WTC11 (cell line): ENCODE measurements at regions not wholly inside any gene's neighbourhood (a gene's known extent, or its start where the extent isn't known, plus 50 kb on each side); places are given as distances from the start of the nearest gene placed in this dataset.

Experiments used
- ATAC-seq: fragments of 200-7000 bp; cut with Tn5 transposase; 2 replicates; pipeline ENCODE4 v1.10.0; 2021; ENCODE audit warnings: mild to moderate bottlenecking, moderate library complexity
- CTCF ChIA-PET: fragments of 300-600 bp; sonication (Branson Sonifier 250); formaldehyde crosslinking; loops from one replicate; lab custom pipeline; 2021; ENCODE audit warnings: antibody characterized with exemption; lab: Charles Lee
- POLR2A ChIA-PET: fragments of 350-600 bp; sonication (Branson Sonifier 250); formaldehyde crosslinking; loops from one replicate; lab custom pipeline; 2021; ENCODE audit warnings: antibody characterized with exemption; lab: Charles Lee
- DNase-seq: peaks from one replicate; pipeline ENCODE4 v3.0.0; 2021; ENCODE audit warnings: low spot score
- H3K27ac Mint-ChIP-seq: 2 replicates; pipeline ENCODE4 v1.8.0; 2021; ENCODE audit warnings: mixed read lengths
- H3K27me3 Mint-ChIP-seq: 2 replicates; pipeline ENCODE4 v1.8.0; 2021; ENCODE audit warnings: low read depth, mild to moderate bottlenecking, moderate library complexity, mixed read lengths
- H3K36me3 Mint-ChIP-seq: 2 replicates; pipeline ENCODE4 v1.8.0; 2021; ENCODE audit warnings: mixed read lengths
- H3K4me1 Mint-ChIP-seq: 2 replicates; pipeline ENCODE4 v1.8.0; 2022; ENCODE audit warnings: mixed read lengths
- H3K4me3 Mint-ChIP-seq: 2 replicates; pipeline ENCODE4 v1.8.0; 2021; ENCODE audit warnings: mild to moderate bottlenecking, moderate library complexity, mixed read lengths
- H3K9me3 Mint-ChIP-seq: 2 replicates; pipeline ENCODE4 v1.8.0; 2021; ENCODE audit warnings: mixed read lengths
- ATF1 ChIP-seq: sonication (generic); formaldehyde crosslinking; IDR thresholded peaks from 2 replicates; pipeline ENCODE4 v1.8.1; 2023; ENCODE audit warnings: mild to moderate bottlenecking, moderate library complexity, missing genetic modification reagents
- ELF4 ChIP-seq: sonication (generic); formaldehyde crosslinking; IDR thresholded peaks from 2 replicates; pipeline ENCODE4 v1.8.1; 2022; ENCODE audit warnings: low read depth, mild to moderate bottlenecking, moderate library complexity, missing genetic modification reagents
- ESRRA ChIP-seq: sonication (generic); formaldehyde crosslinking; IDR thresholded peaks from 2 replicates; pipeline ENCODE4 v1.8.1; 2022; ENCODE audit warnings: mild to moderate bottlenecking, missing genetic modification reagents, borderline replicate concordance
- FOXK1 ChIP-seq: sonication (generic); formaldehyde crosslinking; IDR thresholded peaks from 2 replicates; pipeline ENCODE4 v1.8.0; 2022; ENCODE audit warnings: mild to moderate bottlenecking, moderate library complexity, missing genetic modification reagents
- HMGA2 ChIP-seq: fragments of 250-450 bp; sonication (Bioruptor Pico); IDR thresholded peaks from 2 replicates; pipeline ENCODE4 v1.4.0; 2021; ENCODE audit warnings: mild to moderate bottlenecking, moderate library complexity
- IRF2 ChIP-seq: sonication (generic); formaldehyde crosslinking; IDR thresholded peaks from 2 replicates; pipeline ENCODE4 v1.8.0; 2022; ENCODE audit warnings: low read depth, missing genetic modification reagents, borderline replicate concordance
- JAZF1 ChIP-seq: fragments of 250-450 bp; sonication (Bioruptor Pico); IDR thresholded peaks from 2 replicates; pipeline ENCODE4 v1.9.0; 2021; ENCODE audit warnings: moderate library complexity, mild to moderate bottlenecking, inconsistent platforms
- JUN ChIP-seq: sonication (generic); formaldehyde crosslinking; IDR thresholded peaks from 2 replicates; pipeline ENCODE4 v1.8.0; 2023; ENCODE audit warnings: mild to moderate bottlenecking, missing genetic modification reagents
- MYBL2 ChIP-seq: sonication (generic); formaldehyde crosslinking; IDR thresholded peaks from 2 replicates; pipeline ENCODE4 v1.8.1; 2023; ENCODE audit warnings: mild to moderate bottlenecking, moderate library complexity, missing genetic modification reagents
- NFE2L1 ChIP-seq: sonication (generic); formaldehyde crosslinking; IDR thresholded peaks from 2 replicates; pipeline ENCODE4 v1.8.1; 2023; ENCODE audit warnings: missing genetic modification reagents
- NR2C2 ChIP-seq: sonication (generic); formaldehyde crosslinking; IDR thresholded peaks from 2 replicates; pipeline ENCODE4 v1.8.0; 2022; ENCODE audit warnings: mild to moderate bottlenecking, missing genetic modification reagents
- RORB ChIP-seq: fragments of 250-450 bp; sonication (Bioruptor Pico); IDR thresholded peaks from 2 replicates; pipeline ENCODE4 v1.9.0; 2021; ENCODE audit warnings: mild to moderate bottlenecking
- TP53 ChIP-seq: sonication (generic); formaldehyde crosslinking; IDR thresholded peaks from 2 replicates; pipeline ENCODE4 v1.8.1; 2023; ENCODE audit warnings: mild to moderate bottlenecking, missing genetic modification reagents
- ZNF219 ChIP-seq: sonication (generic); formaldehyde crosslinking; IDR thresholded peaks from 2 replicates; pipeline ENCODE4 v1.8.0; 2023; ENCODE audit warnings: missing genetic modification reagents, mild to moderate bottlenecking, borderline replicate concordance
- TF ChIP-seq, protein P1 (sequence below): fragments of 250-450 bp; sonication (Bioruptor Pico); IDR thresholded peaks from 2 replicates; pipeline ENCODE4 v1.9.0; 2021; ENCODE audit warnings: mild to moderate bottlenecking, borderline replicate concordance
- TF ChIP-seq, protein P2 (sequence below): sonication (generic); formaldehyde crosslinking; IDR thresholded peaks from 2 replicates; pipeline ENCODE4 v1.8.1; 2023; ENCODE audit warnings: mild to moderate bottlenecking, moderate library complexity, missing genetic modification reagents
- TF ChIP-seq, protein P3 (sequence below): sonication (generic); formaldehyde crosslinking; IDR thresholded peaks from 2 replicates; pipeline ENCODE4 v1.8.1; 2022; ENCODE audit warnings: low read depth, missing genetic modification reagents, borderline replicate concordance
- TF ChIP-seq, protein P4 (sequence below): sonication (generic); formaldehyde crosslinking; IDR thresholded peaks from 2 replicates; pipeline ENCODE4 v1.8.1; 2022; ENCODE audit warnings: low read depth, mild to moderate bottlenecking, moderate library complexity, missing genetic modification reagents, borderline replicate concordance
- TF ChIP-seq, protein P5 (sequence below): fragments of 250-450 bp; sonication (Bioruptor Pico); IDR thresholded peaks from 2 replicates; pipeline ENCODE4 v1.9.0; 2021; ENCODE audit warnings: moderate library complexity, mild to moderate bottlenecking, inconsistent platforms, borderline replicate concordance

DNA sequence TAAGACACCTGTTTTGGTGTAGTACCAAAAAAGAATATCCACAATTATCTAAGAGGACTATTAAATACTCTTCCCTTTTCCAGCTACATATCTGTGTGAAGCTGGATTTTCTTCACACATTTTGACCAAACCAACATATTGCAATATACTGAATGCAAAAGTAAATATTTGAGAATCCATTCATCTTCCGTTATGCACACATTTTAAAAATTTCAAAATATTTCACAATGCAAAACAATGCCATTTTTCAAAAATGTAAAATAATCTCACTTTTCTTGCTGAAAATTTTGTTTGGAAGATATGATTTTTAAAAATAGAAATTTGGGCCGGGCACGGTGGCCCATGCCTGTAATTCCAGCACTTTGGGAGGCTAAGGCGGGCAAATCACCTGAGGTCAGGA, 133.9 kb upstream of the FUT8 start:
- Mint-ChIP-seq H3K9me3 (peaks cover 5% of the 10 kb centered on the region; the same call in 1 of the 2 replicates), H3K27me3 (no peaks in the 10 kb centered on the region; the same call in 1 of the 2 replicates), H3K4me3 (no peak overlapping the region), H3K36me3 (peaks cover 5% of the 10 kb centered on the region; the same call in 1 of the 2 replicates), H3K27ac (no peak overlapping the region), H3K4me1 (peaks cover 27% of the 10 kb centered on the region)
- POLR2A ChIA-PET: no interaction called here
- ATAC-seq (no peak), DNase-seq (no peak)
- TF ChIP-seq ELF4 (CRISPR knock-in tag) (no peak), TP53 (CRISPR knock-in tag) (no peak), JAZF1 (CRISPR knock-in tag) (no peak), RORB (no peak), IRF2 (CRISPR knock-in tag) (no peak), ZNF219 (CRISPR knock-in tag) (no peak), MYBL2 (CRISPR knock-in tag) (no peak), JUN (CRISPR knock-in tag) (no peak), FOXK1 (CRISPR knock-in tag) (no peak), HMGA2 (CRISPR knock-in tag) (no peak), ATF1 (CRISPR knock-in tag) (no peak), NR2C2 (no peak), ESRRA (no peak), NFE2L1 (CRISPR knock-in tag) (no peak)
- TF ChIP-seq, protein P1, sequence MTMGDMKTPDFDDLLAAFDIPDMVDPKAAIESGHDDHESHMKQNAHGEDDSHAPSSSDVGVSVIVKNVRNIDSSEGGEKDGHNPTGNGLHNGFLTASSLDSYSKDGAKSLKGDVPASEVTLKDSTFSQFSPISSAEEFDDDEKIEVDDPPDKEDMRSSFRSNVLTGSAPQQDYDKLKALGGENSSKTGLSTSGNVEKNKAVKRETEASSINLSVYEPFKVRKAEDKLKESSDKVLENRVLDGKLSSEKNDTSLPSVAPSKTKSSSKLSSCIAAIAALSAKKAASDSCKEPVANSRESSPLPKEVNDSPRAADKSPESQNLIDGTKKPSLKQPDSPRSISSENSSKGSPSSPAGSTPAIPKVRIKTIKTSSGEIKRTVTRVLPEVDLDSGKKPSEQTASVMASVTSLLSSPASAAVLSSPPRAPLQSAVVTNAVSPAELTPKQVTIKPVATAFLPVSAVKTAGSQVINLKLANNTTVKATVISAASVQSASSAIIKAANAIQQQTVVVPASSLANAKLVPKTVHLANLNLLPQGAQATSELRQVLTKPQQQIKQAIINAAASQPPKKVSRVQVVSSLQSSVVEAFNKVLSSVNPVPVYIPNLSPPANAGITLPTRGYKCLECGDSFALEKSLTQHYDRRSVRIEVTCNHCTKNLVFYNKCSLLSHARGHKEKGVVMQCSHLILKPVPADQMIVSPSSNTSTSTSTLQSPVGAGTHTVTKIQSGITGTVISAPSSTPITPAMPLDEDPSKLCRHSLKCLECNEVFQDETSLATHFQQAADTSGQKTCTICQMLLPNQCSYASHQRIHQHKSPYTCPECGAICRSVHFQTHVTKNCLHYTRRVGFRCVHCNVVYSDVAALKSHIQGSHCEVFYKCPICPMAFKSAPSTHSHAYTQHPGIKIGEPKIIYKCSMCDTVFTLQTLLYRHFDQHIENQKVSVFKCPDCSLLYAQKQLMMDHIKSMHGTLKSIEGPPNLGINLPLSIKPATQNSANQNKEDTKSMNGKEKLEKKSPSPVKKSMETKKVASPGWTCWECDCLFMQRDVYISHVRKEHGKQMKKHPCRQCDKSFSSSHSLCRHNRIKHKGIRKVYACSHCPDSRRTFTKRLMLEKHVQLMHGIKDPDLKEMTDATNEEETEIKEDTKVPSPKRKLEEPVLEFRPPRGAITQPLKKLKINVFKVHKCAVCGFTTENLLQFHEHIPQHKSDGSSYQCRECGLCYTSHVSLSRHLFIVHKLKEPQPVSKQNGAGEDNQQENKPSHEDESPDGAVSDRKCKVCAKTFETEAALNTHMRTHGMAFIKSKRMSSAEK (CRISPR knock-in tag): no peak
- TF ChIP-seq, protein P2, sequence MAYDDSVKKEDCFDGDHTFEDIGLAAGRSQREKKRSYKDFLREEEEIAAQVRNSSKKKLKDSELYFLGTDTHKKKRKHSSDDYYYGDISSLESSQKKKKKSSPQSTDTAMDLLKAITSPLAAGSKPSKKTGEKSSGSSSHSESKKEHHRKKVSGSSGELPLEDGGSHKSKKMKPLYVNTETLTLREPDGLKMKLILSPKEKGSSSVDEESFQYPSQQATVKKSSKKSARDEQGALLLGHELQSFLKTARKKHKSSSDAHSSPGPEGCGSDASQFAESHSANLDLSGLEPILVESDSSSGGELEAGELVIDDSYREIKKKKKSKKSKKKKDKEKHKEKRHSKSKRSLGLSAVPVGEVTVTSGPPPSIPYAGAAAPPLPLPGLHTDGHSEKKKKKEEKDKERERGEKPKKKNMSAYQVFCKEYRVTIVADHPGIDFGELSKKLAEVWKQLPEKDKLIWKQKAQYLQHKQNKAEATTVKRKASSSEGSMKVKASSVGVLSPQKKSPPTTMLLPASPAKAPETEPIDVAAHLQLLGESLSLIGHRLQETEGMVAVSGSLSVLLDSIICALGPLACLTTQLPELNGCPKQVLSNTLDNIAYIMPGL (CRISPR knock-in tag): no peak
- TF ChIP-seq, protein P3, sequence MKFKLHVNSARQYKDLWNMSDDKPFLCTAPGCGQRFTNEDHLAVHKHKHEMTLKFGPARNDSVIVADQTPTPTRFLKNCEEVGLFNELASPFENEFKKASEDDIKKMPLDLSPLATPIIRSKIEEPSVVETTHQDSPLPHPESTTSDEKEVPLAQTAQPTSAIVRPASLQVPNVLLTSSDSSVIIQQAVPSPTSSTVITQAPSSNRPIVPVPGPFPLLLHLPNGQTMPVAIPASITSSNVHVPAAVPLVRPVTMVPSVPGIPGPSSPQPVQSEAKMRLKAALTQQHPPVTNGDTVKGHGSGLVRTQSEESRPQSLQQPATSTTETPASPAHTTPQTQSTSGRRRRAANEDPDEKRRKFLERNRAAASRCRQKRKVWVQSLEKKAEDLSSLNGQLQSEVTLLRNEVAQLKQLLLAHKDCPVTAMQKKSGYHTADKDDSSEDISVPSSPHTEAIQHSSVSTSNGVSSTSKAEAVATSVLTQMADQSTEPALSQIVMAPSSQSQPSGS (CRISPR knock-in tag): no peak
- TF ChIP-seq, protein P4, sequence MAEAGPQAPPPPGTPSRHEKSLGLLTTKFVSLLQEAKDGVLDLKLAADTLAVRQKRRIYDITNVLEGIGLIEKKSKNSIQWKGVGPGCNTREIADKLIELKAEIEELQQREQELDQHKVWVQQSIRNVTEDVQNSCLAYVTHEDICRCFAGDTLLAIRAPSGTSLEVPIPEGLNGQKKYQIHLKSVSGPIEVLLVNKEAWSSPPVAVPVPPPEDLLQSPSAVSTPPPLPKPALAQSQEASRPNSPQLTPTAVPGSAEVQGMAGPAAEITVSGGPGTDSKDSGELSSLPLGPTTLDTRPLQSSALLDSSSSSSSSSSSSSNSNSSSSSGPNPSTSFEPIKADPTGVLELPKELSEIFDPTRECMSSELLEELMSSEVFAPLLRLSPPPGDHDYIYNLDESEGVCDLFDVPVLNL (CRISPR knock-in tag): no peak
- TF ChIP-seq, protein P5, sequence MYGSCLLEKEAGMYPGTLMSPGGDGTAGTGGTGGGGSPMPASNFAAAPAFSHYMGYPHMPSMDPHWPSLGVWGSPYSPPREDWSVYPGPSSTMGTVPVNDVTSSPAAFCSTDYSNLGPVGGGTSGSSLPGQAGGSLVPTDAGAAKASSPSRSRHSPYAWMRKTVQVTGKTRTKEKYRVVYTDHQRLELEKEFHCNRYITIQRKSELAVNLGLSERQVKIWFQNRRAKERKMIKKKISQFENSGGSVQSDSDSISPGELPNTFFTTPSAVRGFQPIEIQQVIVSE: no peak
- CTCF ChIA-PET: no interaction called here
